K562 (cell line): ENCODE measurements at regions not wholly inside any gene's neighbourhood (a gene's known extent, or its start where the extent isn't known, plus 50 kb on each side); places are given as distances from the start of the nearest gene placed in this dataset.

Experiments
- CAMTA2 ChIP-seq: fragments of 250-450 bp; sonication (Bioruptor Pico); conservative IDR thresholded peaks from 2 replicates; pipeline ENCODE4 v1.5.1; 2022
- CEBPB ChIP-seq: fragments of 450-650 bp; IDR thresholded peaks from 2 replicates; pipeline ENCODE4 v1.6.1; 2016; ENCODE audit warnings: missing genetic modification characterization, missing compliant biosample characterization
- MEIS2 ChIP-seq: fragments of 450-650 bp; IDR thresholded peaks from 2 replicates; pipeline ENCODE4 v1.6.1; 2014; ENCODE audit warnings: mild to moderate bottlenecking; ENCODE audit not compliant: partially characterized antibody
- NR2C2 ChIP-seq, 2 experiments: fragments of 200-800 bp in 1 of 2; sonication (Bioruptor generic) in 1 of 2; sonication (generic) in 1 of 2; formaldehyde crosslinking in 1 of 2; IDR thresholded peaks; 2 replicates each; pipeline versions ENCODE4 v1.6.1 to v1.8.0; 2016 to 2022; ENCODE audit warnings: mild to moderate bottlenecking in 1 of 2, missing compliant biosample characterization in 1 of 2, missing genetic modification characterization in 1 of 2, missing genetic modification reagents in 1 of 2
- ZKSCAN1 ChIP-seq: fragments of 150-350 bp; IDR thresholded peaks from 2 replicates; pipeline ENCODE4 v1.6.1; 2016; ENCODE audit warnings: low read depth, low read length
- ZNF318 ChIP-seq, 2 experiments: fragments of 450-650 bp; IDR thresholded peaks; 2 replicates each; pipeline ENCODE4 v1.6.1; 2016; ENCODE audit warnings: mild to moderate bottlenecking in 2 of 2, borderline replicate concordance in 1 of 2, low read depth in 1 of 2, moderate library complexity in 1 of 2
- TF ChIP-seq, protein P1 (sequence below): fragments of 450-650 bp; formaldehyde crosslinking; IDR thresholded peaks from 2 replicates; pipeline ENCODE4 v1.4.0; 2020; ENCODE audit warnings: mild to moderate bottlenecking, mixed read lengths
- TF ChIP-seq, protein P2 (sequence below): IDR thresholded peaks from 3 replicates; pipeline ENCODE4 v1.6.1; 2011; ENCODE audit warnings: borderline replicate concordance, mild to moderate bottlenecking; ENCODE audit not compliant: insufficient read length, insufficient read depth
- TF ChIP-seq, protein P3 (sequence below): sonication (generic); formaldehyde crosslinking; IDR thresholded peaks from 2 replicates; pipeline ENCODE4 v1.8.1; 2023; ENCODE audit warnings: missing genetic modification reagents, mild to moderate bottlenecking, borderline replicate concordance

- TF ChIP-seq ZKSCAN1 = no peak
- TF ChIP-seq CAMTA2 (CRISPR knock-in tag) = no peak
- TF ChIP-seq, protein P1, sequence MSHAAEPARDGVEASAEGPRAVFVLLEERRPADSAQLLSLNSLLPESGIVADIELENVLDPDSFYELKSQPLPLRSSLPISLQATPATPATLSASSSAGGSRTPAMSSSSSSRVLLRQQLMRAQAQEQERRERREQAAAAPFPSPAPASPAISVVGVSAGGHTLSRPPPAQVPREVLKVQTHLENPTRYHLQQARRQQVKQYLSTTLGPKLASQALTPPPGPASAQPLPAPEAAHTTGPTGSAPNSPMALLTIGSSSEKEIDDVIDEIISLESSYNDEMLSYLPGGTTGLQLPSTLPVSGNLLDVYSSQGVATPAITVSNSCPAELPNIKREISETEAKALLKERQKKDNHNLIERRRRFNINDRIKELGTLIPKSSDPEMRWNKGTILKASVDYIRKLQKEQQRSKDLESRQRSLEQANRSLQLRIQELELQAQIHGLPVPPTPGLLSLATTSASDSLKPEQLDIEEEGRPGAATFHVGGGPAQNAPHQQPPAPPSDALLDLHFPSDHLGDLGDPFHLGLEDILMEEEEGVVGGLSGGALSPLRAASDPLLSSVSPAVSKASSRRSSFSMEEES (CRISPR knock-in tag) = no peak
- TF ChIP-seq CEBPB = peak; percentile 66
- TF ChIP-seq, protein P2, sequence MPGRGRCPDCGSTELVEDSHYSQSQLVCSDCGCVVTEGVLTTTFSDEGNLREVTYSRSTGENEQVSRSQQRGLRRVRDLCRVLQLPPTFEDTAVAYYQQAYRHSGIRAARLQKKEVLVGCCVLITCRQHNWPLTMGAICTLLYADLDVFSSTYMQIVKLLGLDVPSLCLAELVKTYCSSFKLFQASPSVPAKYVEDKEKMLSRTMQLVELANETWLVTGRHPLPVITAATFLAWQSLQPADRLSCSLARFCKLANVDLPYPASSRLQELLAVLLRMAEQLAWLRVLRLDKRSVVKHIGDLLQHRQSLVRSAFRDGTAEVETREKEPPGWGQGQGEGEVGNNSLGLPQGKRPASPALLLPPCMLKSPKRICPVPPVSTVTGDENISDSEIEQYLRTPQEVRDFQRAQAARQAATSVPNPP = no peak
- TF ChIP-seq, protein P3, sequence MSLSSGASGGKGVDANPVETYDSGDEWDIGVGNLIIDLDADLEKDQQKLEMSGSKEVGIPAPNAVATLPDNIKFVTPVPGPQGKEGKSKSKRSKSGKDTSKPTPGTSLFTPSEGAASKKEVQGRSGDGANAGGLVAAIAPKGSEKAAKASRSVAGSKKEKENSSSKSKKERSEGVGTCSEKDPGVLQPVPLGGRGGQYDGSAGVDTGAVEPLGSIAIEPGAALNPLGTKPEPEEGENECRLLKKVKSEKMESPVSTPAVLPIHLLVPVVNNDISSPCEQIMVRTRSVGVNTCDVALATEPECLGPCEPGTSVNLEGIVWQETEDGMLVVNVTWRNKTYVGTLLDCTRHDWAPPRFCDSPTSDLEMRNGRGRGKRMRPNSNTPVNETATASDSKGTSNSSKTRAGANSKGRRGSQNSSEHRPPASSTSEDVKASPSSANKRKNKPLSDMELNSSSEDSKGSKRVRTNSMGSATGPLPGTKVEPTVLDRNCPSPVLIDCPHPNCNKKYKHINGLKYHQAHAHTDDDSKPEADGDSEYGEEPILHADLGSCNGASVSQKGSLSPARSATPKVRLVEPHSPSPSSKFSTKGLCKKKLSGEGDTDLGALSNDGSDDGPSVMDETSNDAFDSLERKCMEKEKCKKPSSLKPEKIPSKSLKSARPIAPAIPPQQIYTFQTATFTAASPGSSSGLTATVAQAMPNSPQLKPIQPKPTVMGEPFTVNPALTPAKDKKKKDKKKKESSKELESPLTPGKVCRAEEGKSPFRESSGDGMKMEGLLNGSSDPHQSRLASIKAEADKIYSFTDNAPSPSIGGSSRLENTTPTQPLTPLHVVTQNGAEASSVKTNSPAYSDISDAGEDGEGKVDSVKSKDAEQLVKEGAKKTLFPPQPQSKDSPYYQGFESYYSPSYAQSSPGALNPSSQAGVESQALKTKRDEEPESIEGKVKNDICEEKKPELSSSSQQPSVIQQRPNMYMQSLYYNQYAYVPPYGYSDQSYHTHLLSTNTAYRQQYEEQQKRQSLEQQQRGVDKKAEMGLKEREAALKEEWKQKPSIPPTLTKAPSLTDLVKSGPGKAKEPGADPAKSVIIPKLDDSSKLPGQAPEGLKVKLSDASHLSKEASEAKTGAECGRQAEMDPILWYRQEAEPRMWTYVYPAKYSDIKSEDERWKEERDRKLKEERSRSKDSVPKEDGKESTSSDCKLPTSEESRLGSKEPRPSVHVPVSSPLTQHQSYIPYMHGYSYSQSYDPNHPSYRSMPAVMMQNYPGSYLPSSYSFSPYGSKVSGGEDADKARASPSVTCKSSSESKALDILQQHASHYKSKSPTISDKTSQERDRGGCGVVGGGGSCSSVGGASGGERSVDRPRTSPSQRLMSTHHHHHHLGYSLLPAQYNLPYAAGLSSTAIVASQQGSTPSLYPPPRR (CRISPR knock-in tag) = no peak
- peak; percentile 85 for TF ChIP-seq MEIS2
- no peak for TF ChIP-seq ZNF318 (IDR thresholded peaks at IDR 0.05; ENCODE audit: borderline replicate concordance in 1 of 2, low read depth in 1 of 2)
- no peak for TF ChIP-seq NR2C2 (CRISPR knock-in tag; IDR thresholded peaks at IDR 0.05)
- no peak for TF ChIP-seq NR2C2 (tag; IDR thresholded peaks at IDR 0.05)
These were observed 639.4 kb upstream of the TBL1XR1 start (continued) for GRCh38 chr3:177836671-177837070.
